SHP77 (cell line): ENCODE measurements at regions not wholly inside any gene's neighbourhood (a gene's known extent, or its start where the extent isn't known, plus 50 kb on each side); places are given as distances from the start of the nearest gene placed in this dataset.
"Not testable (repeated sequence)": the region's sequence is repeated elsewhere in the genome, so short reads cannot be mapped to it uniquely, and the experiment has no call there.

Experiments
- DNase-seq, 2 experiments: peaks; one replicate each; lab custom pipeline; 2025; lab: John Stamatoyannopoulos, UW

DNA sequence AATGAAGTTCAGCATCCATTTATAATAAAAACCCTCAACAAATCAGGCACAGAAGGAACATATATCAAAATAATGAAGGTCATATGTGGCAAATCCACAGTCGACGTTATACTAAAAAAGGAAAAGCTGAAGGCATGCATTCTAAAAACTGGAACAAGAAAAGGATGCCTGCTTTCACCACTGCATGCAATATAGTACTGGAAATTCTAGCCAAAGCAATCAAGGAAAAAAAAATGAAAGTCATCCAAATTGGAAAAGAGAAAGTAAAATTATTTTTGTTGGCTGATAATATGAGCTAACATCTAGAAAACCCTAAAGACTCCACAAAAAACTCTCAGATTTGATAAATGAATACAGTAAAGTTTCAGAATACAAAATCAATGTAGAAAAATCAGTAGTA lies 1123.2 kb downstream of the TBL1XR1 start:
- DNase-seq: no peak

DNA sequence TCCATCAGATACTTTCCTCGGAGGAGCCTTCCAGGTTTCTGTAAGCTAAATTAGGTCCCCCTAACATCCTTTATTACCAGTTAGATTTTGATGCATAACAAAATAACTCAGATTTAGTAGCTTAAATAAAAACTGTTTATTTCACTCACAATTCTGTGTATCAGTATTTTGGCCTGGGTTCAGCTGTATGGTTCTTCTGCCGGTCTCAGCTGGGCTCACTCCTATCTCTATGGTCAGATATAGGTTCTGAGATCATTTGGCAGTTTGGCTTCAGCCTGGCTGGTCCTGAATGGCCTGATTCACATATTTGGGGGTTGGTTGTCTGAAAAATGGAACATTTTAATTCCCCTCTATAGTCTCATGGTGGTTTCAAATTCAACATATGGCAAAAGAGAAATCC lies 1125.3 kb downstream of the TBL1XR1 start:
- DNase-seq: no peak

GRCh38 chr3:176068750-176069149 lies 1128.5 kb downstream of the TBL1XR1 start:
- DNase-seq: no peak

DNA sequence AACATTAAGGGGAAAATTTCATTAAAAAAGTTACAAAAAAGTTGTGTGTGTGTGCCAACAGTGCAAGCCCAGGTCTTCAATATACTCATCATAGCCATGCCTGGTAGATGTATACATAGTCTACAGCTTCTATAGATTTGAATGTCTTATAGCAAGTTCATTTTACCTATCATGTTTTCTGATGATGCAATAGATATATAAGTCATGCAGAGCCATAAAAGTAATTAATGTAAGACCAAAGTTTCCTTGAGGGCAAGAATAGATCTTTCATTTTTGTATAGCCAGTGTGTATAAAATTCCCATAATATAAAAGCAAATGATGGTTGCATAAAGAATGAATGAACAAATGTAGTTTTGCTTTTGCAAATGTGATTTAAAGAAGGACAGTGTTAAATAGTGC lies 1138.4 kb downstream of the TBL1XR1 start:
- DNase-seq: no peak

DNA sequence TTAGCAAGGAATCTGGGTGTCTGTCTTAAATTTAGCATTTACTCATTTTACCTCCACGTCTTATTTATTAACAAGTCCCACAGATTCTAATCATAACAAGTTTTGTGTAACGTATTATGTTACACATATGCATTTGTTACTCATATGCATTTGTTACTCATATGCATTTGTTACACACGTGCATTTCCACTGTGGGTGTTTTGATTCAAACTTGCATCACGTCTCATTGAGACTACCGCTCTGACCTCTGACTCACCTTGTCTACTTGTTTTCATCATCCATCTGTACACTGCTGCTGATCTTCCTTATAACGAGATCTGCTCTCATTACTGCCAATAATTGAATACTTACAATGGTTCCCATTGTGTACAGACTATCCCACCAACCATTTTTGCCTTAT lies 1141.4 kb downstream of the TBL1XR1 start:
- DNase-seq: no peak

DNA sequence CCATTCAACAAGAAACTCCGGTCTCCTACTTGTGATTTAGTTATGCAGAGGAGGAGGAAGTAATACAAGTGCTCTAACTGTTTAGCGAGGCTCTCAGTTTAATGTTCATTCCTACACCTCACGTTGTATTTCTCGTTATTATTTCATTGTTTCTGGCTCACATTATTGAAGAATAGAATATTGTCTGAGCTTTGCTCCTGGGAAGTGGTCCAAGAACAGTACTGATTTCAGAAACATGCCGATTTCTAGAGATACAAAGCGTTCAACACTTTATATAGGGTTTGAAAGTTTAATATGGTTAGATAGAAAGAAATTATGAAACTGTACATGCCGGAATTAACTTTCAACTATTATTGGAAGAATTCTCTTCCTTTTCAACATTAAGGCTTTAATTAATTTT lies 1145.5 kb downstream of the TBL1XR1 start:
- no peak for DNase-seq

- DNase-seq: no peak
These were observed 1150.6 kb downstream of the TBL1XR1 start for GRCh38 chr3:176046703-176047102.

GRCh38 chr3:176041812-176042211 lies 1155.5 kb downstream of the TBL1XR1 start:
- DNase-seq: no peak

GRCh38 chr3:176041185-176041584 lies 1156.1 kb downstream of the TBL1XR1 start:
- no peak for DNase-seq

DNA sequence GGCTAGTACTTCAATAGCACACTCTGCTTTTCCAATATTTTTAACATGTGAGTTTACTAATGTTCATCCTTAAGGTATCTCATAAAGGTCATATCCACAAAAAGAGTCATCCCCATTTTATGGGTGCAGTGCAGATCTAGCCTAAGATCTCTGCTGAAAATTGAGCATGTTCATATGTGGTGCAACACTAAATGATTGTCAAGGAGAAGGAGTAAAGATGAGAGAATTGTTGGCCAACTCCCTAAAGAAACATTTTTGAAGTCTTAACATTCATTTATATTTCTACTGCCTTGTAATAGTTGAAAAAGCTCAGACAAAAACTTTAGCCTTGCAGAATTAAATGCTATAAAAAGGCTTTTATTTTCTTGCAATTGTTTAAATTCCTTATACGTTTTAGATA lies 1159.6 kb downstream of the TBL1XR1 start:
- no peak for DNase-seq

DNA sequence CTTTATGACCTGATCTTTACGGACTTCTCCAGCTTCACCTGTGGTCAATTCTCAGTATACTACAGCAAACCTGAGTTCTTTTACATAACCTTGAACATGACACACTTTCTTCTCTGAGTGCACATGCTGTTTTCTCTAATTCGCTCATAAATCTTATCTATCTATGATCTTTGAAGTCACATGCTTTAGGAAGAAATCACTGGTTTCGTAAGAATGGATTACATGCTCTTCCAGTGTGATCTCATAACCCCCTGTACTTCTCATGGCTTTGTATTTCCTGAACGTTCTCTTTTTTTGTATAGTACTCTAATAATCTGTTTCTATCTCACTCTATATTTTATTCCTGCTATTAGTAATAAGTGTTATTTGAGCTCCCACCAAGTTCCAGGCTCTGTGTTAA lies 1165.2 kb downstream of the TBL1XR1 start:
- DNase-seq: no peak

DNA sequence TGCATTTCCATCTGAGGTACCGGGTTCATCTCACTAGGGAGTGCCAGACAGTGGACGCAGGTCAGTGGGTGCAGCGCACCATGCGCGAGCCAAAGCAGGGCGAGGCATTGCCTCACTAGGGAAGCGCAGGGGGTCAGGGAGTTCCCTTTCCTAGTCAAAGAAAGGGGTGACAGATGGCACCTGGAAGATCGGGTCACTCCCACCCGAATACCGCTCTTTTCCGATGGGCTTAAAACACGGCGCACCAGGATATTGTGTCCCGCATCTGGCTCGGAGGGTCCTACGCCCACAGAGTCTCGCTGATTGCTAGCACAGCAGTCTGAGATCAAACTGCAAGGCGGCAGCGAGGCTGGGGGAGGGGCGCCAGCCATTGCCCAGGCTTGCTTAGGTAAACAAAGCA lies 1157.1 kb downstream of the NAALADL2 start:
- DNase-seq: not testable (repeated sequence)

DNA sequence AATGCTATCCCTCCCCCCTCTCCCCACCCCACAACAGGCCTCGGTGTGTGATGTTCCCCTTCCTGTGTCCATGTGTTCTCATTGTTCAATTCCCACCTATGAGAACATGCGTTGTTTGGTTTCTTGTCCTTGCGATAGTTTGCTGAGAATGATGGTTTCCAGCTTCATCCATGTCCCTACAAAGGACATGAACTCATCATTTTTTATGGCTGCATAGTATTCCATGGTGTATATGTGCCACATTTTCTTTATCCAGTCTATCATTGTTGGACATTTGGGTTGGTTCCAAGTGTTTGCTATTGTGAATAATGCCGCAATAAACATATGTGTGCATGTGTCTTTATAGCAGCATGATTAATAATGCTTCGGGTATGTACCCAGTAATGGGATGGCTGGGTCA lies 1156.1 kb downstream of the NAALADL2 start:
- not testable (repeated sequence) for DNase-seq

DNA sequence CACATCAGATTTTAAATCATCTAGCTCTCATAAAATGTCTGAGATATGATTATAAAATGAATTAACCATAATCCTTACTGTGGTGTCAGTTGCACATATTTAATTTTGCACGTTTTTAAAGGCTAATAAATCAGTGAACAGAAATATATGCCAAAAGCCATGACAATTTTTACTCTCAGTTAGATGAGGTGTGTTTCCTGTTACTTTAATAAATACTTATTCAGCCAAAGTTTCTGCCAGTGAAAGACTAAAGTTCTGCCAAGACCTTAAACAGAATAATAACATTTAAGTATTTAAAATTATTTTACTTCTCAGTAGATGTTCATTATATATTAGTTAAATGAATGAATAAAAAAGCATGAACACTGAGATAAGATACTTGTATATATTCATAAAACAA lies 1150.1 kb downstream of the NAALADL2 start:
- DNase-seq: no peak

DNA sequence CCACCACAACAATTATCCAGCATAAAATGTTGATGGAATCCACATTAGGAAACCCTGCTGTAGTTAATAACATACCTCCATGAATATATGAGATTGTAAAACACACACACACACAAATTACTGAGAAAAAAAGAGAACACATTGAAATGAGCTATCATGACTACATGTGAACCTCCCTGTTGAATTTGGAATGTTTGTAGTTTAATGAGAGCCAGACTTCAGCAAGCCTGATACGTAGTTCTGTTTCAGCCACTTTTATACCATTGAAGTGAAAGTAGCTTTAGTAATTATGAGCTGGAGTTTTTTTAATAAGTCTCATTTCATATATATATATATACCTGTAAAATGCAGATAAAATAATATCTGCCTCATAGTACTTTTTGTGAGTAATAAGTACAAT lies 1146.4 kb downstream of the NAALADL2 start:
- DNase-seq: no peak

DNA sequence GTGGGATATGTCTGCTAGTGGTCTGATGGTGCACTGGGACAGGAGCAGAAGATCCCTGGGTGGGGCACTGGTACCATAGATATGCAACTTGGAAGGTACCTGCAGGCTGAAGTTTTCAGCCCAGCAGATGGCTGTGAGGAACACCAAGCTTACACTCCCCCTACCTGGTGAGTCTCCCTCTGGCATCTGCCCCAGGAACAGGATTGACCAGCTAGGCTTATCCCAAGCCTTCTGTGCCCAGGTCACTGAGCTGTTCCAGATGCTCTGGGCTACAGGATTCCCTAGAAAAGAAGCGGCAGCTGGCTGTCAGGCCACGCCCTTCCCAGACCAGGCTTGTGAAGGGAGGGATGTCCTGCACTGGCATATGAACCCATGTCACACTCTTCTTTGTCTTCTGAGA lies 1130.0 kb downstream of the NAALADL2 start:
- DNase-seq: no peak

DNA sequence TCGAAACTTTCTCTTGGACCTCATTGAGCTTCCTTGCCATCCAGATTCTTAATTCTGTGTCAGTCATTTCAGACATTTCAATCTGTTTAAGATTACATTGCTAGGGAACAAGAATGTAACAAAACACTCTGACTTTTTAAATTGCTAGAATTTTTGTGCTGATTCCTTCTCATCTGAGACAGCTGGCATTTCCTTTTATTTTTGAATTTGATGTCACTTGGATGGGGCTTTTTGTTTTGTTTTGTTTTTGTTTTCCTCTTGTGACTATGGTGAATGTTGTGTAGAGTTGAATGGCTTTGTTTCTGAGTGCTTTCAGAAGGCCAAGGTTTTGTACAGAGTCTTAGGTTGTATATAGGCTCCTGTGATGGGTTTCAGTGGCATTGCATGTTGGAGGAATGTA lies 1129.3 kb downstream of the NAALADL2 start:
- no peak for DNase-seq

GRCh38 chr3:175985781-175986180 lies 1126.6 kb downstream of the NAALADL2 start:
- no peak for DNase-seq

DNA sequence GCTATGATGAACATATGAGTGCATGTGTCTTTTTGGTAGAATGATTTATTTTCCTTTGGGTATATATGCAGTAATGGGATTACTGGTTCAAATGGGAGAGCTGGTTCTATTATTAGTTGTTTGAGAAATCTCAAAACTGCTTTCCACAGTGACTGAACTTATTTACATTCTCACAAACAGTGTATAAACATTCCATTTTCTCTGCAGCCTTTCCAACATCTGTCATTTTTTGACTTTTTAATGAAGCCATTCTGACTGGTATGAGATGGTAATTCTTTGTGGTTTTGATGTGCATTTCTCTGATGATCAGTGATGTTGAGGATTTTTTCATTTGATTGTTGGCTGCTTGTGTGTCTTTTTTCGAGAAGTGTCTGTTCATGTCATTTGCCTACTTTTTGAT lies 1124.2 kb downstream of the NAALADL2 start:
- DNase-seq: no peak

- no peak for DNase-seq
These were observed 1121.5 kb downstream of the NAALADL2 start for GRCh38 chr3:175980486-175981090.

- DNase-seq: no peak
These were observed 1119.0 kb downstream of the NAALADL2 start for GRCh38 chr3:175977968-175978752.

- no peak for DNase-seq
These were observed 1110.3 kb downstream of the NAALADL2 start for GRCh38 chr3:175969456-175969855.

- no peak for DNase-seq
These were observed 1105.9 kb downstream of the NAALADL2 start for GRCh38 chr3:175965036-175965435.

DNA sequence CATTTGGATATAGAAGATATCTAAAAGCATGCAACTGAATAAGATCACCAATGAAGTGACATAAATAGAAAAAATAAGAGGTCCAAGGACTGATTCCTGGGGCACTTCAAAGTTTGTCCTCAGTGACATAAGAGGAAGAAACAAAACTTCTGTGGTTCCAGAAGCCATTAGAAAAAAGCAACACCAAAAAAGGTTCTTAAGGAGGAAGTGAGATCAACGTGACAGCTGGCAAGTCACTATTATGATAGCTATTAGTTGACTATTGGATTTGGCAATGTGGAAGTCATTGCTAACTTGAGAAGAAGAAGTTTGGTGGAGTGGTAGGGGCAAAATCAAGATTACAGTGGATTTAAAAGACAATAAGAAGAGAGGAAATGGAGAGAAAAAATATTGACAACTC lies 1098.3 kb downstream of the NAALADL2 start:
- no peak for DNase-seq
